GM21367 (cell line): ENCODE measurements at regions not wholly inside any gene's neighbourhood (a gene's known extent, or its start where the extent isn't known, plus 50 kb on each side); places are given as distances from the start of the nearest gene placed in this dataset.
"Not testable (repeated sequence)": the region's sequence is repeated elsewhere in the genome, so short reads cannot be mapped to it uniquely, and the experiment has no call there.

Experiments used
- ATAC-seq: cut with Tn5 transposase; IDR thresholded peaks from one replicate; pipeline ENCODE4 v1.9.1; 2021; ENCODE audit not compliant: unreplicated experiment

DNA sequence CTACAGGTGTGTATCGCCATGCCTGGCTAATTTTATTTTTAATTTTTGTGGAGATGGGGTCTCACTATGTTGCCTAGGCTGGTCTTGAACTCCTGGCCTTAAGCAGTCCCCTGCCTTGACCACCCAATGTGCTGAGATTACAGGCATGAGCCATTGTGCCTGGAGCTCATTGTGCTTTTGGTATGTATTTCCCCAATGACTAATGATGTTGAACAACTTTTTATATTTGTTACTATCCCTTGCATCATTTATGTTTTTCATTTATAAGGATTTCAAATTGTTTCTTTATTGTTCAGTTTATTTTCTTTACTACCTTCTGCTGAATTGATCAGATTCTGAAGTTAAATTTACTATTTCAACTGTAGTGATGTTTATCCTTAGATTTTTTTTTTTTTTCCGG is 199.7 kb downstream of the CEP135 start:
- no peak for ATAC-seq

GRCh38 chr4:56147371-56147770 is 198.6 kb downstream of the CEP135 start:
- no peak for ATAC-seq

DNA sequence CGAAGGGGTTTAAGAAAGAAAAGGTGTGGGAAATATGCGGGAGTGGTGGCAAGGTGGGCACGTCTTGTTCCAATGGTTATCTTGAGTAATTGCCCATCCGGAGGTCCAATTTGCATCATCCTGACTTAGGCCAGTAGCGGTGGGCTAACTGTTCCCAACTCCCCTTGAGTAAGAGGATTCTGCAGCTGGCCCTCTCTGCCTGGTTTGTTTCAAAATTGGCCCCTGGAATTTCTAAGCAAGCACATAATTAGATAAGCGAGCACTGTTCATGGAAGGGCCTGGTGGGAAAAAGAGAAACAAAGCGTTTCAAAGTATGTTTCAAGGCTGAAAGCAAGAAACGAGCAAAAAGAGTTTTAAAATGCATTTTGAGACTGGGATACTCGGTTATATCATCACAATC is 198.2 kb downstream of the CEP135 start:
- ATAC-seq, result no peak

DNA sequence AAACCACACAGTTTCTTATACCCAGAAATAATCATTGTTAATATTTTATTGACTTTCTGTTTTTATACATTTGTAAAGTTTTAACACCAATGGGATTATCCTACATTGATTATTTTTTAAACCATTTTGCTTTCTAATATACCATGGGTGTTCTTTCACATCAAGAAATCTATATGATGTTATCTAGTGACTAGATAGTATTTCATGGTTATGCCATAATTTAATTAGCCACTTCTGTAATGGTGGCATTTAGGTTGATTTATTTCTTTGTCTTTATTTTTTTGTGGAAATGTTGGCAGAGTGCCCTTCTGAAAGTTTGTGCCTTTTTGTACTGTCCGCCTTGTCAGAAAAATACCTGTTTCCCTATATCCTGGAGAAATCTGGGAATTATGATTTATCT is 193.3 kb downstream of the CEP135 start:
- no peak for ATAC-seq

DNA sequence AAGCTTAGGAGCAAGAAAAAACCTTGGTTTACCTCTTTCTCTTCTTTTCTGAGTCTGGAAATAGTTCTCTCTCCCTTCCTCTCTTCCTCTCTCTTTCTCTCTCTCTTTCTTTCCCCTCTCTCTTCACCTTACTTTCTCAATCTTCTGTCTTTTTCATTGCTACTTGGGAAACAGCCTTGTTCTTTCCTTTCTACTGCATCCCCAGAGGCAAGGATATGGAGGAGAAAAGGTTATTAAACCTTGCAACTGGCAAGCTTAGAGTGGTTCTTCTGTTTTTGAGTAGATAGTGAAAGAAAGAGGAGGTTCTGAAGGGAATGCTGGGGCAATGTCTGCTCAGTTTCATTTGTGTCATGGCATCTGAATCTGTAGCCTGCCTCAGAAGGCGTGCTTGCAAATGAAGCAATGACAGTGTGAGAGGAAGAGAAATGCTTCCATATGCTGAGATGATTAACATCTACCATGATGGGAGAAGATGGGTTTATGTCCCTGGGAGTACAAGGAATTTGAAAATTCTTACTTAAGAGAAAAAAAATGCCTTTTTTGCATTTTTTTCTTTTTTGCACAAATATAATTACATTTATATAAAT is 190.6 kb downstream of the CEP135 start:
- ATAC-seq, result no peak

DNA sequence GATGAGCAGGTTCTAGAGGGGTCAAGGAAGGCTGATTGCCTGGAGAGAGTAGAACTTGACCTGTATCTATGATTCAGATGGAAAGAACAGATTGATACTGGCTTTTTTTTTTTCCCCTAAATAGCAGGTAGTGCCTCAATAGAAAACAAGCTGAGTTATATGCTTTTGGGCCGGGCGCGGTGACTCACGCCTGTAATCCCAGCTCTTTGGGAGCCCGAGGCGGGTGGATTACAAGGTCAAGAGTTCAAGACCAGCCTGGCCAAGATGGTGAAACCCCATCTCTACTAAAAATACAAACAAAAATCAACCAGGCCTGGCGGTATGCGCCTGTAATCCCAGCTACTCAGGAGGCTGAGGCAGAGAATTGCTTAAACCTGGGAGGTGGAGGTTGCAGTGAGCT is 186.1 kb downstream of the CEP135 start:
- ATAC-seq, result not testable (repeated sequence)

DNA sequence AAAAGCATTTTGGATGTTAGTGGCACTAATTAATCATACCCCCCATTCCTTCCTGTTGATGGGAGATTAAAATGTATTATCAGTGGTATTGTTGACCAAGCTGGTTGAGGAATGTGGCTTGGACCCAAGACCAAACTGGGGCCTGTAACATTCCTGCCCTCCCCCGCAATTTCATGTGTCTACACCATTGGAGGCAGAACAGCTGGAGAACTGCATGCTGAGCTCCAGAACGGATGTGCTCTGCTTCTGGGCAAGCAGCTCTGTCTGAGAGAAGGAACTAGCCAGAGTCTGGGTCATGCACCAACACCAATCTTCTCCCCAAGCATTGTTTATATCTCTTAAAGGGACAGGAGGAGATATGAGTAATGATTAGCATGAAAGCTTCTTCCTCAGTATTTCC is 185.5 kb downstream of the CEP135 start:
- no peak for ATAC-seq

GRCh38 chr4:56132835-56133234 is 184.1 kb downstream of the CEP135 start:
- no peak for ATAC-seq

- ATAC-seq, result not testable (repeated sequence)
These were observed 183.4 kb downstream of the CEP135 start for GRCh38 chr4:56132188-56132587.

- ATAC-seq, result no peak
These were observed 181.9 kb downstream of the CEP135 start for GRCh38 chr4:56130606-56131155.

DNA sequence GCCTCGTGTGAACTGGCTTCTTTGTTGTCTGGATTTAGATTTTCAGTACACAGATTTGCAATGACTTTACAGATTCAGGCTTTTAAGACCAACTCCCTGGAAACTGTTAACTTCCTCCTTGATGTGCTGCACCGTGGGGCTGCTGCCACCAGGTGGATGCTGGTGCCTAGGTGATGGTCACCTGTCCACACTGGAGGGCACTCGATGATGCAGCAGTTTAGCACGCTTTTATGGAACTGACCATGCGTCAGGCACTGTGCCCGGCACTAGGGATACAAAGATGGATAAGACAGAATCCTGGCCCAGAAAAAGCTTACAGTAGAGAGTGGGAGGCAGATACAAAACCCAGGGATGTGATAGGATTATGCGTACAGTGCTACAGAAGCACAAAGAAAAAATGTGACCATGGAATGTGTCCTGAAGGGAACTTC is 180.7 kb downstream of the CEP135 start:
- ATAC-seq, result no peak

- no peak for ATAC-seq
These were observed 179.5 kb downstream of the CEP135 start for GRCh38 chr4:56128213-56128612.

DNA sequence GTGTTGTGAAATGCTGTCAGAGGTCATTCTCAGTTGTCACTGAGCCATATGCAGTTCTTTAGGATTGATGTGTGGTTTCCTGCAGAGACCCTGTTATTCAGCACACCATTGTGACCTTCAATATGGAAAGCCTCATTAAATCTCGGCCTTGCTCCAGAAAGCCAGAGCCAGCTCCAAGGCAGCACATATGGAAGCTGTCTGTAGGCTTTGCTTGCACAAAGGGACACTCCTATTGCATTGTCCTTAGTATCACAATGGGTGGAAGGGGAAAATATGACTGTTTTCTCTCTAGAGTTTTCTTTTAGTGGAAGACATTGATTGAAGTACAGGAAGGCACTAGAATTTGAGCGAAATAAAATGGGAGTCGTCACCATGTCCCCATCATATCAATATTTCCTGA is 179.0 kb downstream of the CEP135 start:
- ATAC-seq, result no peak

DNA sequence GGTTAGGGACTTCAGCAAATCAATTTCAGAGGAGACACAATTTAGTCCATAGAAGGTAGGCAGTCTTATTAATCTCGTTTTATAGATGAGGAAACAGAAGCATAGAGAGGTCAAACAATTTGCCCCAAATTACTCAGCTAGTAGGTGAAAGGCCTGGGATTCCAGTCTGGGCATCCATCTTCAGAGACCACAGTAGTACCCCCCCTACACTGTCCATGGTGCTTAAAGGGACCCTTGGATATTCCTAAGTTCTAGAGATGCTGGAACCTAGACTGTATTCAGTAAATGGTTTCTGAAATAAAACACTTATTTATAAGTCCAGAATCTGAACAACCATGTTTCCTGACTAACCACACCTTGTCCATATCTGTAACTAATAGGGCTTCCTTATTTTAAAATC is 174.8 kb downstream of the CEP135 start:
- ATAC-seq, result no peak

GRCh38 chr4:56123051-56123450 is 174.3 kb downstream of the CEP135 start:
- ATAC-seq, result no peak

- ATAC-seq, result no peak
These were observed 170.1 kb downstream of the CEP135 start for GRCh38 chr4:56118845-56119244.

DNA sequence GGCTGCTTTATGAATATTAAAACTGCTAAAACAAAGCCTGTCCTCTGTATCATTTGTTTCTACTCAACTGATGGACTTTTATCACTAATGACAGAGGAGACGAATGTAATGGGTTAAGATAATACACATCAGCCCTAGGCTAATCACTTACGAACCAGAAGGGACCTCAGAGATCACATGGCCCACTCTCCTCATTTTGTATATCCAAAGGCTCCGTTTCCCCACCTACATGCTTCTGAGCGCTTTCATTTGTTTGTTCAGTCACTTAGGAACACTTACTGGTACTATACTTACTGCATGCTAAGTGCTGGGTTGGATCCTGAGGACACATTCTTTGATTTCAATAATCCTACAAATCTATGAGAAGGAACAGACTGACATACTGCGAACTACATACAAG is 169.3 kb downstream of the CEP135 start:
- ATAC-seq, result no peak

- ATAC-seq, result no peak
These were observed 167.2 kb downstream of the CEP135 start for GRCh38 chr4:56115898-56116297.

DNA sequence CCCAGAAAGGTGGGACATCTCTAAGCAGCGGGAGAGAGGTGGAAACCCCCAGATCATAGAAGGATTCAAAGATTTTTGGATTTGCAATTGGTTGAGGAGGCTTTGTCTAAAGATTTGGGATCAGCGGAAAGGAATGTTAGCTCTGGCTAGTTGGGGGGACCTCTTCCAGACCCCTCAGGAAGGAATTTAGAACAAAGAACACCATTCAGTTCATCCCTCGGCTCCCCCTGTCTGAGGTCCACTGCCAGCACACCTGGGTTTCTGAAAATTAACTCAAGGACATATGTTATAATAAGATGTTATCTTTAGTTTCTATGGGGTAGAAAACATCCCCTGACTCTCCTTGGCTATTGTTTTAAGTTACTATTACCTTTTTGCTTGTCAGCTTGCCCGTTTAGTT is 163.6 kb downstream of the CEP135 start:
- no peak for ATAC-seq

DNA sequence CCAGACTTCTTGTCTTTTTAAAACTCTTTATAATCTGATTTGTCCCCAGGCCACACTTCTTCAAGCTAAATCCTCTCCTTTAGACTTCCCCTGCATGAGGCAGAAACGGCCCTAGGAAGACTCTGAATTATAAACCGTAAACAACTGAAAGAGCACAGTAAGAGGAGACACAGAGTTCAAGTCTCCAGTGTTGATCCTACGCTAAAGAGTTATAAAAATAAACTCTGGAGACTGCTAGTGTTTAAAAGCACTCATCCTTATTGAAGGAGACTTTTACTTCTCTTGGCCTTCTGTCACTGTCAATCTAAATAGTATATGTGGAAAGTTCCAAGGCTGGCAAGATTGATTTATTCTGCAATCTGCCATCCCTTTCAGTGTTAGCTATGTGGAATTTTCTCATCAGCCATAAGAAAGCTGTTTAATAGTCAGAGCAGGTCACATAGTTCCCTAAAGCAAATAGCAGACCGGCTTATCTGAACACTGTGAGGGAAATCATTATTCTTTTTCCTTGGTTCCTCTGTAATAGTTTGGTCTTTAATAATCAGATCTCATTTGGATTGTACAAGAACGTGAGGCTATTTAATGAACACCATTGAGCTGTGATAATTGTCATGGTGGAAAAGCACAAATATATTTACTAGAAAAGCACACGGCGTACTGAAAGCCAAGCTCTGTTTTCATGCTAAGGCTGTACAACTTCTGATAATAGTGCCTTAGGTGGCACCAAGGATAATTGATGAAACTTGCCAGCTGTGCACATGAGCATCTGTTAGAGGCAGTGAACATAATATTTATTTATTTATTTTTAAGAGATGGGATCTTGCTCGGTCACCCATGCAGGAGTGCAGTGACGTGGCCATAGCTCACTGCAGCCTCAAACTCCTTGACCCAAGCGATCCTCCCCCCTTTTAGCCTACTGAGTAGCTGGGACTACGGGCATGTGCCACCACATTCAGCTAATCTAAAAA is 157.7 kb downstream of the CEP135 start:
- no peak for ATAC-seq

- ATAC-seq, result no peak
These were observed 155.4 kb downstream of the CEP135 start for GRCh38 chr4:56104188-56104587.

DNA sequence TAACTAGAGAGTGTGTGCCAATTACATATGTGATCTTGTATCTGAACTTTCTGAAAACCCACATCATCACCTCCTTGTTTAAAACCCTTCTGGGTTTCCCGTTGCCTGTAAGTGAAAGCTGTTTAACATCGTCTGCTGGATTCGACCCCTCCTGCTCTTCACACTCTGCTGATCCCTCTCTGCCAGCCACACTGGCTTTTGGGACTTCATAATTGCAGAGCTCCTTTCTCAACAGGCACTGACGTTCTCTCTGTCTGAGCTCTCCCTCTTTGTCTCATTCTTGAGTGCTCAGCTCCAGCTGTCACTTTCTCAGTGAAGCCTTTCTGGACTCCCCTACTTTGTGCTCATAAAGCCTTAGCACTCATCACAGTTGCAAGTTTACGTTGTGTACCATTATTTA is 153.9 kb downstream of the CEP135 start:
- no peak for ATAC-seq
